PC-3 (cell line): ENCODE measurements at regions not wholly inside any gene's neighbourhood (a gene's known extent, or its start where the extent isn't known, plus 50 kb on each side); places are given as distances from the start of the nearest gene placed in this dataset.

ENCODE experiments used
- ATAC-seq: fragments of 200-7000 bp; cut with Tn5 transposase; 2 replicates; pipeline ENCODE4 v1.9.1; 2020; ENCODE audit warnings: mild to moderate bottlenecking, moderate library complexity
- BruUV-seq: library from RNA; stranded (reverse); fragments of 400-500 nt; replicated peaks from 2 replicates; lab custom pipeline; 2021; lab: Mats Ljungman, UMichigan
- CTCF ChIA-PET: fragments of 300-600 bp; sonication (Branson Sonifier 250); formaldehyde crosslinking; loops from one replicate; lab custom pipeline; 2022; ENCODE audit warnings: antibody characterized with exemption; lab: Charles Lee
- POLR2A ChIA-PET: fragments of 300-600 bp; sonication (Branson Sonifier 250); formaldehyde crosslinking; loops from one replicate; lab custom pipeline; 2022; ENCODE audit warnings: antibody characterized with exemption; ENCODE audit not compliant: unreplicated experiment; lab: Charles Lee
- DNase-seq: peaks from one replicate; pipeline ENCODE4 v3.0.0-alpha.2; 2015
- H2AFZ ChIP-seq: fragments of 300-600 bp; sonication (generic); 2 replicates; pipeline ENCODE4 v1.6.0; 2016; ENCODE audit warnings: antibody characterized with exemption, low read length
- H3F3A ChIP-seq: fragments of 300-600 bp; sonication (generic); one replicate; pipeline ENCODE4 v1.6.0; 2017; ENCODE audit warnings: antibody characterized with exemption, low read length, control low read depth, mild to moderate bottlenecking; ENCODE audit not compliant: unreplicated experiment
- H3K27ac ChIP-seq: fragments of 300-600 bp; sonication (generic); 2 replicates; pipeline ENCODE4 v1.5.1; 2016; ENCODE audit warnings: mild to moderate bottlenecking, low read length
- H3K27me3 ChIP-seq: fragments of 300-600 bp; sonication (generic); 2 replicates; pipeline ENCODE4 v1.6.1; 2016; ENCODE audit warnings: low read length, mixed read lengths
- H3K36me3 ChIP-seq: fragments of 300-600 bp; sonication (generic); 2 replicates; pipeline ENCODE4 v1.6.1; 2016; ENCODE audit warnings: low read depth, mixed run types, low read length, mixed read lengths
- H3K4me1 ChIP-seq: fragments of 300-600 bp; sonication (generic); 2 replicates; pipeline ENCODE4 v1.5.1; 2016; ENCODE audit warnings: low read length; ENCODE audit not compliant: insufficient read depth
- H3K4me2 ChIP-seq: fragments of 300-600 bp; sonication (generic); 2 replicates; pipeline ENCODE4 v1.6.0; 2016; ENCODE audit warnings: low read length
- H3K4me3 ChIP-seq: fragments of 300-600 bp; sonication (generic); 2 replicates; pipeline ENCODE4 v1.5.1; 2016; ENCODE audit warnings: mild to moderate bottlenecking, low read length, mixed read lengths
- H3K79me2 ChIP-seq: fragments of 300-600 bp; sonication (generic); 2 replicates; pipeline ENCODE4 v1.6.1; 2017; ENCODE audit warnings: low read length, mixed read lengths
- H3K9ac ChIP-seq: fragments of 300-600 bp; sonication (generic); 2 replicates; pipeline ENCODE4 v1.6.0; 2016; ENCODE audit warnings: mild to moderate bottlenecking, low read length
- H3K9me2 ChIP-seq: fragments of 300-600 bp; sonication (generic); replicated peaks from 2 replicates; pipeline ENCODE4 v1.6.1; 2016; ENCODE audit warnings: mixed run types, low read length, mixed read lengths
- H3K9me3 ChIP-seq: fragments of 300-600 bp; sonication (generic); 2 replicates; pipeline ENCODE4 v1.6.1; 2016; ENCODE audit warnings: low read length, mixed read lengths
- H4K20me1 ChIP-seq: fragments of 300-600 bp; sonication (generic); 2 replicates; pipeline ENCODE4 v1.6.1; 2016; ENCODE audit warnings: low read length, mixed read lengths
- CTCF ChIP-seq: fragments of 300-600 bp; sonication (generic); conservative IDR thresholded peaks from 2 replicates; pipeline ENCODE4 v1.5.1; 2017; ENCODE audit warnings: antibody characterized with exemption, low read depth, mild to moderate bottlenecking, low read length
- EZH2 ChIP-seq: fragments of 300-600 bp; sonication (generic); IDR thresholded peaks from one replicate; pipeline ENCODE4 v1.6.1; 2017; ENCODE audit warnings: antibody characterized with exemption, mild to moderate bottlenecking, low read length; ENCODE audit not compliant: unreplicated experiment
- EZH2phosphoT487 ChIP-seq: fragments of 300-600 bp; sonication (generic); IDR thresholded peaks from 2 replicates; pipeline ENCODE4 v1.6.1; 2018; ENCODE audit warnings: mild to moderate bottlenecking, antibody characterized with exemption, low read length, borderline replicate concordance
- intact Hi-C: fragments of 100-400 bp; cut with micrococcal nuclease; formaldehyde crosslinking; loops from 2 replicates; pipeline ENCODE4 v1.9.0; 2023

GRCh38 chr5:117713585-117714198 lies 1139.1 kb upstream of the SEMA6A start:
- Histone ChIP-seq H3K36me3 (no peaks in the 10 kb centered on the region), H3K4me3 (no peak overlapping the region), H3K4me1 (no peaks in the 10 kb centered on the region), H3K9ac (no peak overlapping the region), H2AFZ (no peak overlapping the region), H3K9me2 (no peaks in the 10 kb centered on the region), H3K27ac (no peak overlapping the region), H3K27me3 (no peaks in the 10 kb centered on the region), H3K4me2 (no peak overlapping the region), H3K79me2 (no peaks in the 10 kb centered on the region), H4K20me1 (no peaks in the 10 kb centered on the region), H3F3A (no peaks in the 10 kb centered on the region), H3K9me3 (peaks cover 9% of the 10 kb centered on the region; the same call in 1 of the 2 replicates)
- ATAC-seq (no peak), DNase-seq (no peak)
- BruUV-seq, result no TSS peak
- intact Hi-C loops, result no loop called here
- ChIA-PET CTCF (no interaction called here), POLR2A (no interaction called here)
- no peak for TF ChIP-seq EZH2
- TF ChIP-seq CTCF, result no peak
- no peak for TF ChIP-seq EZH2phosphoT487

- H3K27ac ChIP-seq, result no peak overlapping the region
- TF ChIP-seq CTCF, result no peak
- TF ChIP-seq EZH2phosphoT487, result no peak
- TF ChIP-seq EZH2, result no peak
- BruUV-seq, result no TSS peak
- ATAC-seq (no peak), DNase-seq (no peak)
- H3F3A ChIP-seq, result no peaks in the 10 kb centered on the region
- H4K20me1 ChIP-seq, result no peaks in the 10 kb centered on the region
- H3K9ac ChIP-seq, result no peak overlapping the region
- POLR2A ChIA-PET, result no interaction called here
- no peaks in the 10 kb centered on the region for H3K27me3 ChIP-seq
- no peaks in the 10 kb centered on the region for H3K79me2 ChIP-seq
- CTCF ChIA-PET, result no interaction called here
- H3K9me2 ChIP-seq, result no peaks in the 10 kb centered on the region
- no peak overlapping the region for H3K4me2 ChIP-seq
- intact Hi-C loops, result no loop called here
- peaks cover 10% of the 10 kb centered on the region; the same call in 1 of the 2 replicates for H3K9me3 ChIP-seq
- no peaks in the 10 kb centered on the region for H3K4me1 ChIP-seq
- no peak overlapping the region for H3K4me3 ChIP-seq
- no peak overlapping the region for H2AFZ ChIP-seq
- H3K36me3 ChIP-seq, result no peaks in the 10 kb centered on the region
Observed at GRCh38 chr5:117701062-117701461, 1126.4 kb upstream of the SEMA6A start.

- Histone ChIP-seq H3K27ac (no peak overlapping the region), H3K9me3 (no peaks in the 10 kb centered on the region), H3K9ac (no peak overlapping the region), H2AFZ (no peak overlapping the region), H3K4me3 (no peak overlapping the region), H3K4me1 (no peaks in the 10 kb centered on the region), H4K20me1 (no peaks in the 10 kb centered on the region), H3K27me3 (no peaks in the 10 kb centered on the region), H3K36me3 (no peaks in the 10 kb centered on the region), H3F3A (no peaks in the 10 kb centered on the region), H3K9me2 (no peaks in the 10 kb centered on the region), H3K4me2 (no peak overlapping the region), H3K79me2 (no peaks in the 10 kb centered on the region)
- TF ChIP-seq CTCF (no peak), EZH2phosphoT487 (no peak), EZH2 (no peak)
- BruUV-seq, result no TSS peak
- ATAC-seq, result no peak
- ChIA-PET CTCF (no interaction called here), POLR2A (no interaction called here)
- no peak for DNase-seq
- intact Hi-C loops, result no loop called here
Observed at GRCh38 chr5:117692606-117693005, 1118.0 kb upstream of the SEMA6A start.
